Activated CD4-positive, alpha-beta T cell treated with anti-CD3 and anti-CD28 coated beads, Interleukin-2, Interleukin-6, amounts not matched to agents 100 ng/mL and 50 ng/mL, durations not matched to agents 16 hours and 8 hours (primary cell): ENCODE measurements at regions not wholly inside any gene's neighbourhood (a gene's known extent, or its start where the extent isn't known, plus 50 kb on each side); places are given as distances from the start of the nearest gene placed in this dataset.

Experiments used
- DNase-seq: peaks from one replicate; pipeline ENCODE4 v3.0.0-alpha.2; 2020

- no peak for DNase-seq
These were observed 311.9 kb upstream of the SULF2 start for GRCh38 chr20:48096957-48097890.

DNA sequence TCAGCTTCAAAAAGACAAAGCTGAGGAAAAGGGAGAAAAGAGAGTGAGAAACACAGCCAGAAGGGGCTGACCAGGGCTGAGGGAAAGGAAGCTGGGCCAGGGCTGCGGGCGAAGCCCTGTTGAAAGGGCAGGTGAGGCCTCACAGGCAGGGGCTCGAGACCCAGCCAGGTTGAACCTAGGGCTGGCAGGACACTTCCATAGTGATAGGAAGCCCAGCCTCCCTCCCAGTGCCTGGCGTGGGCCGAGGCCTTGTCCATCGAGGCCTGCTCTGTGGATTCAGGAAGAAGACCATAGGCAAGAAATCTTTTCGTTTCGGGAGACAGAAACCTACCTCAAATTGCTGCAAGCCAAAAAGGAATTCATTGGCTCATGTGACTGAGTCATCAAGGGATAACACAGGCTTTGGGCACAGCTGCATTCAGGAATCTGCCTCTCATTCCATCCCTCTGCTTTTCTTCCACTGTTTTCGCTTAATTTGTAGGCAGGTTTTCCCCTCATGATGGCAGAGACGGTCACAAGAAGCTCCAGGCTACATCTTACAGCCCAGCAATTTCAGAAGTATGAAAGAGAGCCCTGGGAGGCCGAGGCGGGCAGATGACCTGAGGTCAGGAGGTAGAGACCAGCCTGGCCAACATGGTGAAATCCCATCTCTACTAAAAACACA, 311.1 kb upstream of the SULF2 start:
- DNase-seq: no peak

- no peak for DNase-seq
These were observed 309.7 kb upstream of the SULF2 start for GRCh38 chr20:48094944-48095343.

GRCh38 chr20:48094196-48094749, 309.0 kb upstream of the SULF2 start:
- no peak for DNase-seq

DNA sequence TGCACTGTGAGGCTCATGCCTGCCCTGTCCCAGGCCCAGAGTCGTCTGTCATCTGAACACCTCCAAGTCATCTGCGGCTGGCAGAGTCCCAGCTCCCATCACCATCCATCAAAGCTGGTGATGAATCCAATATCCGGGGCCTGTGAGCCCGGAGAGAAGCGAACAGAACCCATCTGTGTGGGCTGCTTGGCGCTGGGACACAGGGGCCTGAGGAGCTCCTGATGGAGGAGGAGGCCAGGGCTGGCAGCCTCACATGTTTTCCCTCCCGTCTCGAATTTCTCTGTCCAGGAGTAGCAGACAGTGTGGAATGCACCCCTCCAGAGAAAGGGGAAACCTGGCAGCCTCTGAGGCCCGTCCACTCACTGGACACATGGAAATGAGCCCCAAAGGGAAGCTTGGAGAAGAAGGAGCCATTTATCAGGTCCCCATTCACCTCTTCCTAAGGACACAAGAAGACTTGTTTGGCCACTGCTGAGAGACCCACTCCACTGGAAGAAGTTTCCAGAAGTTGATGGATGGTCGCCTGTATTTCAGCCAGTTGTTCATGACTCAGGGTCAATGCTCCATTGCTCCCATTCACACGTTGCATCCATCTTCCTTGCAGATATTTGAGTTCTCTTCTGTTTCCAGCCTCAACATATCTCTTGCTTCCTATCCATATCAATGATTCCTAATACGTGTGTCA, 307.5 kb upstream of the SULF2 start:
- DNase-seq: no peak

- no peak for DNase-seq
These were observed 305.5 kb upstream of the SULF2 start for GRCh38 chr20:48090784-48091183.

- DNase-seq: no peak
These were observed 305.0 kb upstream of the SULF2 start for GRCh38 chr20:48090314-48090713.

DNA sequence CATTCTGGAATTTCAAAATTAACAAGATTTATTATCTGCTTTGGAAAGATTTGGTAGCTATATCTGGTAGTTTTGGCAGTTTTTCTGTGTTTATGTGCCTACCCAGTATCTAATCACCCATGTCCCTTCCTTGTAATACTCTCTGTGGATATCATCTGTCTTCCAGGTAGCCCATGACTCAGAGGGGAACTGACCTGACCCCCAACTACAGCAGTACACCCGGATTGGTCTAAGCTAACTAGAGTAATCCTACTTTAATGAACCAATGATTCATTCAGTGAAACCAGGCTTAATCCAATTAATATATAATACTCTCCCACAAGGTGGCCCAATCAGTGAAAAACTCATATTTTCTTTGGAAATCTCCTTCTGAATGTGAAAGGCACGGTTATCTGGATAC, 295.3 kb upstream of the SULF2 start:
- DNase-seq: no peak

DNA sequence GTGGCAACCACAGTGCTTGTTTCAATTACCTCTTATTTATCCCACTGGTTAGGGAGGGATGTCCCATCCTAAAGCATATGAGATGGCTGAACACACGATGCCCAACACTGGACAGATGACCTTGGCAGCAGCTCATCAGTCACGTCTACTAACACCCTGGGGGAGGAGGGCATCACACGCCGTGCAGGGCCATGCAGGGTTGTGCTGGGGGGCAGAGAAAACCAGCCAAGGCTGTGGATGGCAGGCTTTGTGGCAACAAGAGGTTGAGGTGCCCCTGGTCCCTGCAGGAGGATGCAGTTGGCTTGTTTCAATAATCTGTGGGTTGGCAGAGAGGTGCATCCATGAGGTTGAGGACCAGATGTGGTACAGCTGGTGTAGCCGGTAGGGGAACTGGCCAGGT, 293.7 kb upstream of the SULF2 start:
- no peak for DNase-seq

- no peak for DNase-seq
These were observed 291.5 kb upstream of the SULF2 start for GRCh38 chr20:48076747-48077146.

GRCh38 chr20:48076247-48076646, 291.0 kb upstream of the SULF2 start:
- DNase-seq: no peak

- DNase-seq: no peak
These were observed 290.4 kb upstream of the SULF2 start for GRCh38 chr20:48075591-48076174.

DNA sequence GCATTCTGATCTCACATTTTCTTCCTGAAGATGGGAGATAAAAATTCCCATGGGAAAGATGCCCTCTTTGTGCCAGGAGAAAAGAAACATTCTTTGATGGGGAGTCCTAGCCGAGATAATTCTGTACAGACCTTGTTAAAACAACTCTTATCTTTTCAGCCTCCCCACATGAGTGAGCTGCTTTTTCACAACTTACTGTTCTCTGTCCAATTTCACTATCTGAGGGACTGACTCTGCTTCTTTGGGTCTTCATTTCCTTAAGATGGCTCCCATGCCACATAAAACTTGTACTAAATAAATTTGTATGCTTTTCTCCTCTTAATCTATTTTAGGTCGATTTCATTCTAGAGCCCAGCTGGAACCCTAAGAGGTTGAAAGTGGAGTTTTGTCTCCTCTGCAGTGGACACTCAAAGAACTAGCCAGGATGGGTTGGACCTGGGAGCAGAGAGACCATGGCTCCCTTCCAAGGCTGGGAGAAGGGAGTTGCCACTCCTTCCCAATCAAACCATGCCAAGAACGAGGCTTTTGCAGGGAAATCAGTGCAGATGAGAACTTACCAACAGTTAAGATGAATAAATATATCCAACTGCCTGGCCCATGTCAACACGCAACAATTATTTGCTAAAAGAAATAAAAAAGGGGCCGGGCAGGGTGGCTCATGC, 285.8 kb upstream of the SULF2 start:
- no peak for DNase-seq

GRCh38 chr20:48069596-48069995, 284.3 kb upstream of the SULF2 start:
- DNase-seq: no peak

- no peak for DNase-seq
These were observed 281.6 kb upstream of the SULF2 start for GRCh38 chr20:48066851-48067250.

DNA sequence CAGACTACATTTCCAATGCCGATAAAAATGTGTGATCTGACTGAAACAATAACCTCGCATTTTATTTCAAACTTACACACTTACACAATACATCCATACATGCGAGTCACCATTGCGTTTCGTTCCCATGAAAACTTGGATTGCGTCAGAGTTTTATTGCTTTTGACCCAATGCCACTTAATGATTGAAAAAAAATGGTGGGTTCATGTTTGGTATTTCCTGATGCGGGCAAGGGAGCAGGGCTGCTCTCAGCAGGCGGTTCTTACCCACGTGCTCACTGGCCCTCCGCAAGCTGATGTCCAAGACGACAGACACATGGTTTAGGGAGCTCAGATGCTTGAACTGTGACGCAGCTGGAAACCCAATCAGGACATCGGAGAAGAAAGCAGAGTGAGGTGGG, 281.0 kb upstream of the SULF2 start:
- DNase-seq: no peak

DNA sequence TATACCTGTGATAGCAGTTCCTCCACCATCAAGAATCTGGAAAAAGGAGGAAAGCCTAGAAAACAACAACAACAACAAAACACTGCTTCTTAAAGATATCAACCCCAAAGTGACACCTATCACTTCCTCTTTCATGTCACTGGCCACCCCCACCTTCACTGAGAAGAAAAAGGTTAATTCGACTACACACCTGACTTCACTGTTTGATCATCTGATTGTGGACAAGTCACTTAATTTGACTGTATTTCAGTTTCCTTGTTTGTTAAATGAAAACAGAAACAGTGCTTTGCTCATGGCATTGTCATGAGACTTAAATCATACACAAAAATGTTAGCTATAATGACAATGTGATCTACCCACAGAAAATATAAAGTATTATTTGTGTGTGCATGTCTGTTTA, 280.6 kb upstream of the SULF2 start:
- no peak for DNase-seq

GRCh38 chr20:48064929-48065328, 279.6 kb upstream of the SULF2 start:
- no peak for DNase-seq

GRCh38 chr20:48060841-48061720, 275.8 kb upstream of the SULF2 start:
- DNase-seq: no peak

DNA sequence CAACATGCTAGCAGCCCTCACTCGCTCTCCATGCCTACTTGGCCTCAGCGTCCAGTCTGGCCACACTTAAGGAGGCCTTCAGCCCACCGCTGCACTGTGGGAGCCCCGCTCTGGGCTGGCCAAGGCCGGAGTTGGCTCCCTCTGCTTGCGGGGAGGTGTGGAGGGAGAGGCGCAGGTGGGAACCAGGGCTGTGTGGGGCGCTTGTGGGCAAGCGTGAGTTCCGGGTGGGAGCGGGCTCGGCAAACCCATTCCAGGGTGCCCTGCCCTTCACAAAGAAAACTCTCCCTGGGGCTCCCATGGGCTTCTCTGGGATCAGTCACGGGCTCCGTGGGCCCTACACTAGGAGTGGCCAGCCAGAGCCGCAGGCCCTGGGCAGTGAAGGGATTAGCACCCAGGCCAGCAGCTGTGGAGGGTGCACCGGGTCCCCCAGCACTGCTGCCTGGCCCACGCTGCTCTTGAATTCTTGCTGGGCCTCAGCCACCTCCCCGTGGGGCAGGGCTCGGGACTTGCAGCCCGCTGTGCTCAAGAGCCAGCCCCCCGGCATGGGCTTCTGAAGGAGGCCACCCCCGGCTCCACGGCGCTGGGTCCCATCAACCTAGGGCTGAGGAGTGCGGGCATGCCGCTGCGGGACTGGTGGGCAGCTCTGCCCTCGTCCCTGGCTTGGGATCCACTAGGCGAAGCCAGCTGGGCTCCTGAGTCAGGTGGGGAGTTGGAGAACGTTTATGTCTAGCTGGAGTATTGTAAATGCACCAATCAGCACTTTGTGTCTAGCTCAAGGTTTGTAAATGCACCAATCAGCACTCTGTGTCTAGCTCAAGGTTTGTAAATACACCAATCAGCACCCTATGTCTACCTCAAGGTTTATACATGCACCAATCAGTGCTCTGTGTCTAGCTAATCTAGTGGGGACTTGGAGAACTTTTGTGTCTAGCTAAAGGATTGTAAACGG, 273.6 kb upstream of the SULF2 start:
- DNase-seq: no peak
